AG08395 (cell line): ENCODE measurements at regions not wholly inside any gene's neighbourhood (a gene's known extent, or its start where the extent isn't known, plus 50 kb on each side); places are given as distances from the start of the nearest gene placed in this dataset.
A peak's percentile ranks its signal among the peaks of the same experiment; 100 is the strongest.
"Not testable (repeated sequence)": the region's sequence is repeated elsewhere in the genome, so short reads cannot be mapped to it uniquely, and the experiment has no call there.

ENCODE experiments used
- DNase-seq: peaks from one replicate; pipeline ENCODE4 v3.0.0; 2012; ENCODE audit warnings: mixed read lengths, low spot score

- DNase-seq = no peak
Observed at GRCh38 chr2:199216253-199216652, 241.5 kb downstream of the SATB2 start.

GRCh38 chr2:199207011-199207410, 250.7 kb downstream of the SATB2 start:
- DNase-seq = peak; percentile 6

- DNase-seq = no peak
Observed at GRCh38 chr2:199206536-199206935, 251.2 kb downstream of the SATB2 start.

- DNase-seq = no peak
Observed at GRCh38 chr2:199202964-199203363, 254.8 kb downstream of the SATB2 start.

GRCh38 chr2:199201539-199201938, 256.2 kb downstream of the SATB2 start:
- DNase-seq = no peak

- DNase-seq = no peak
Observed at GRCh38 chr2:199199797-199200196, 257.9 kb downstream of the SATB2 start.

GRCh38 chr2:199197448-199197847, 260.3 kb downstream of the SATB2 start:
- no peak for DNase-seq

- DNase-seq = no peak
Observed at GRCh38 chr2:199196686-199197085, 261.1 kb downstream of the SATB2 start.

- DNase-seq = no peak
Observed at GRCh38 chr2:199195927-199196502, 261.7 kb downstream of the SATB2 start.

- no peak for DNase-seq
Observed at GRCh38 chr2:199191461-199191860, 266.3 kb downstream of the SATB2 start.

GRCh38 chr2:199189229-199189628, 268.5 kb downstream of the SATB2 start:
- no peak for DNase-seq

GRCh38 chr2:199186301-199186751, 271.4 kb downstream of the SATB2 start:
- no peak for DNase-seq

- DNase-seq = not testable (repeated sequence)
Observed at GRCh38 chr2:199185174-199185573, 272.6 kb downstream of the SATB2 start.

GRCh38 chr2:199163613-199164458, 293.9 kb downstream of the SATB2 start:
- no peak for DNase-seq

GRCh38 chr2:199160677-199161465, 296.9 kb downstream of the SATB2 start:
- peak; percentile 78 for DNase-seq

GRCh38 chr2:199160081-199160480, 297.7 kb downstream of the SATB2 start:
- peak; percentile 4 for DNase-seq

GRCh38 chr2:199148076-199148845, 309.5 kb downstream of the SATB2 start:
- DNase-seq = no peak

- peak; percentile 73 for DNase-seq
Observed at GRCh38 chr2:199147216-199147615, 310.5 kb downstream of the SATB2 start.

- DNase-seq = no peak
Observed at GRCh38 chr2:199144546-199144945, 313.2 kb downstream of the SATB2 start.

GRCh38 chr2:199144036-199144435, 313.7 kb downstream of the SATB2 start:
- no peak for DNase-seq

GRCh38 chr2:199136681-199137080, 321.1 kb downstream of the SATB2 start:
- peak; percentile 50 for DNase-seq

- DNase-seq = no peak
Observed at GRCh38 chr2:199136242-199136641, 321.5 kb downstream of the SATB2 start.
